Mesodermal cell (in vitro differentiated cells): ENCODE measurements at regions not wholly inside any gene's neighbourhood (a gene's known extent, or its start where the extent isn't known, plus 50 kb on each side); places are given as distances from the start of the nearest gene placed in this dataset.
A peak's percentile ranks its signal among the peaks of the same experiment; 100 is the strongest.

Experiments
- H3K27ac ChIP-seq: 2 replicates; pipeline ENCODE4 v1.7.0; 2013; ENCODE audit warnings: mild to moderate bottlenecking, low read depth, low read length, moderate library complexity; ENCODE audit not compliant: severe bottlenecking
- H3K36me3 ChIP-seq: 2 replicates; pipeline ENCODE4 v1.7.1; 2013; ENCODE audit warnings: mild to moderate bottlenecking, low read length, moderate library complexity; ENCODE audit not compliant: control insufficient read depth, insufficient read depth
- H3K4me1 ChIP-seq: one replicate; pipeline ENCODE4 v1.7.1; 2013; ENCODE audit warnings: mild to moderate bottlenecking, low read length; ENCODE audit not compliant: insufficient read depth, control insufficient read depth, poor library complexity, severe bottlenecking
- H3K4me3 ChIP-seq: 2 replicates; pipeline ENCODE4 v1.7.0; 2013; ENCODE audit warnings: low read length, control low read depth, mild to moderate bottlenecking; ENCODE audit not compliant: insufficient read depth, poor library complexity, severe bottlenecking; ENCODE audit errors: extremely low read depth
- H3K9me3 ChIP-seq: 2 replicates; pipeline ENCODE4 v1.7.1; 2013; ENCODE audit warnings: mild to moderate bottlenecking, low read length, moderate library complexity; ENCODE audit not compliant: control insufficient read depth
- WGBS, 2 experiments: methylation state at CpG; one replicate each; pipeline ENCODE4 v1.1.5; 2013; ENCODE audit warnings: missing lambda C conversion rate in 2 of 2; ENCODE audit not compliant: insufficient coverage in 2 of 2; 5-methylcytosine and 5-hydroxymethylcytosine counted together

DNA sequence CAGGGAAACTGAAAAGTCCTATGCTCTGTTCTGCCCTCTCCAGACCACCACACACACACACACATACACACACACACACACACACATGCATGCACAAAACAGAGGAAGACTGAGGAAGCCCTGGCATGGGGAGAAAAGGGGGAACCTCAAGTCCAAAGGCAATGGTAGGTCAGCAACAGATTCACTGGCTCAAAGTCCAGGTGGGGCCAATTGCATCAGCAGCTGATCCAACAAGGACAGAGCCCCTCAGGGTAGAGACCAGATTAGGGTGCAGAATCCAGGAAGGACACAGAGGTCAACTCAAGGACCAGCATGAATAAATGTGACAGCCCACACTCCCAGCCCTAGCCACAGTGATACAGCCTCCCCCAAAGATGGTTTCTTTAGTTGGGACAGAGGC is 425.0 kb upstream of the SOX5 start:
- no peaks in the 10 kb centered on the region for H3K9me3 ChIP-seq
- no peak overlapping the region for H3K27ac ChIP-seq
- no peaks in the 10 kb centered on the region for H3K36me3 ChIP-seq
- no peaks in the 10 kb centered on the region for H3K4me1 ChIP-seq
- no peak overlapping the region for H3K4me3 ChIP-seq

DNA sequence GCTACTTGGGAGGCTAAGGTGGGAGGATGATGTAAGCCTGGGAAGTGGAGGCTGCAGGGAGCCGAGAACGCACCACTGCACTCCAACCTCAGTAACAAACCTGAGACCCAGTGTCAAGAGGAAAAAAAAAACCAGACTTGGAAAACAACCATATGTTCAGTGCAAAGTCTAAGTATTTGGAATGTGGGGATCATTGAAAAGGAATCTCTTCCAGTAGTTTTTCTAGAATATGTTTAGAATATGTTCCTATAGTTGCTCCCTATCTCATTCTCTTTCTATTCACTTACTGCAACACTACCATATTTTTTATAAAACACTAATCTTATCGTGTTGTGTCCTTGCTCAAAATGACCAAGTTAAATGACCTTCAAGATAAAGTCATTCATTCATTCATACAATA is 423.5 kb upstream of the SOX5 start:
- Histone ChIP-seq H3K9me3 (no peaks in the 10 kb centered on the region), H3K27ac (no peak overlapping the region), H3K36me3 (no peaks in the 10 kb centered on the region), H3K4me1 (no peaks in the 10 kb centered on the region), H3K4me3 (no peak overlapping the region)
- no CpG with 5 or more reads among the region's 3 CpGs for WGBS, 2 experiments

DNA sequence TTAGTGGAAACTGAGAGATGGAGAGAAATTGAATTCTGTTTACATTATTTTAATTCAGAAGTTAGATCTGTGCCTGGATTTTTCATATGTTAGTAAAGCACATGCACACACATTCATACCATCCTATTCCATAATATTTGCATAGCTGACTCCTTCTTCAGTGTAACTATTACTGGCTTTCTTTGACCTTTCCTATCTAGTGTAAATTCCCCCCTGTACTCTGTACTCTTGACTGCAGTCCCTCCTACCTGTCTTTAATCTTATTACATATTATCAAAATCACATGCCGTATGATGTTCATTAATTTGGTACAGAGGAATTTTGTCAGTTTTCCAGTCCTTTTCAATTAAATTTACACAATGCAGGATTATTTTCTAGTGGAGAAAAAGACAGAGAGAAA is 417.0 kb upstream of the SOX5 start:
- Histone ChIP-seq H3K36me3 (no peaks in the 10 kb centered on the region), H3K4me1 (peaks cover 1% of the 10 kb centered on the region), H3K4me3 (no peak overlapping the region), H3K27ac (no peak overlapping the region), H3K9me3 (no peaks in the 10 kb centered on the region)
- WGBS, 2 experiments: no CpG with 5 or more reads among the region's 1 CpG

DNA sequence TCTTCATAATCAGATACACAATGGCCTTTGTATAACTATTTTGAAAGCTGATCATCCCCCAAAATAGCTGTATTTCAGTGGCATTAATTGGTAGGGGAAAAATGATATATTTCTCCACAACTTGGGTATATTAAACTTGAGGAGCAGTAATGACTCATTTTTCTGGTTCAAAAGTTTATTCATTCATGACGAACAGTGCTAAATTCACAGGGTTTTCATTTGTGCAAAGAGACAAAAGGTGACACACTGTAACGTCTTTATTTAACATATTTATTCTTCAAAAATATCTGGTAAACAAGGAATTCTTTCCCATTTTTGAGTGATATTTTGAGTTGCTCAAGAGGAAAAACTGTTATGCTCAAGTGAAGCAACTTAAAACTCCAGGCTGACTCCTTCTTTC is 415.5 kb upstream of the SOX5 start:
- H3K27ac ChIP-seq: no peak overlapping the region
- no peak overlapping the region for H3K4me3 ChIP-seq
- peaks cover 5% of the 10 kb centered on the region for H3K4me1 ChIP-seq
- H3K36me3 ChIP-seq: no peaks in the 10 kb centered on the region
- WGBS, 2 experiments: no CpG with 5 or more reads among the region's 2 CpGs
- H3K9me3 ChIP-seq: no peaks in the 10 kb centered on the region

DNA sequence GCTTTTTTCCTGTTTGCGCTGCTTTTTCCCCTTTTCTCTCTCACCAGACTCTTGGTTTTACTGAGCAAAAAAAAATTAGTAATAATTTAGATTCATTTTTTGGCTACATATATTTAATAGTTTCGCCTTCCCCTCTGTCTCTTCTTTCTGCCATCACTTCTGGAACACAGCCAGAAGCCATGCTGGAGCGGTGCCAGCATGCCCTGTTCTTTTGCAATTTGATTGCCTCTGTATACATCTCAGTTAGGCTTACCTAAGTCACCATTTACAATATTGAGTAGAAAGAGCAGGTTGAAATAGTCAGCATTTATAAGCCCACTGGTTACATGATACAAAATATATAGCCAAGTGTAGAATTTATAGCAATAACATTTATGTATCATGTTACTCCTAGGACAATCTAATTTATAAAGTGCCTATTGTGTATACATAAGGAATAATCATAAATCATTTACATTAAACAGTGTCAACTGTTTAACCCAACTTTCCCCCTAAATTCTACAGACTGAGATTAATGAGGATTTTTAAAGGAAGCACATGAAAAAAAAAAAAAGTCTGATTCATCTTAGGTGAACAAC is 413.8 kb upstream of the SOX5 start:
- H3K4me1 ChIP-seq: peaks cover 5% of the 10 kb centered on the region
- H3K4me3 ChIP-seq: no peak overlapping the region
- 80% methylated on average over 1 of the region's 3 CpGs; no CpG with 5 or more reads in 1 of the 2 experiments for WGBS, 2 experiments
- no peaks in the 10 kb centered on the region for H3K36me3 ChIP-seq
- H3K9me3 ChIP-seq: no peaks in the 10 kb centered on the region
- no peak overlapping the region for H3K27ac ChIP-seq

DNA sequence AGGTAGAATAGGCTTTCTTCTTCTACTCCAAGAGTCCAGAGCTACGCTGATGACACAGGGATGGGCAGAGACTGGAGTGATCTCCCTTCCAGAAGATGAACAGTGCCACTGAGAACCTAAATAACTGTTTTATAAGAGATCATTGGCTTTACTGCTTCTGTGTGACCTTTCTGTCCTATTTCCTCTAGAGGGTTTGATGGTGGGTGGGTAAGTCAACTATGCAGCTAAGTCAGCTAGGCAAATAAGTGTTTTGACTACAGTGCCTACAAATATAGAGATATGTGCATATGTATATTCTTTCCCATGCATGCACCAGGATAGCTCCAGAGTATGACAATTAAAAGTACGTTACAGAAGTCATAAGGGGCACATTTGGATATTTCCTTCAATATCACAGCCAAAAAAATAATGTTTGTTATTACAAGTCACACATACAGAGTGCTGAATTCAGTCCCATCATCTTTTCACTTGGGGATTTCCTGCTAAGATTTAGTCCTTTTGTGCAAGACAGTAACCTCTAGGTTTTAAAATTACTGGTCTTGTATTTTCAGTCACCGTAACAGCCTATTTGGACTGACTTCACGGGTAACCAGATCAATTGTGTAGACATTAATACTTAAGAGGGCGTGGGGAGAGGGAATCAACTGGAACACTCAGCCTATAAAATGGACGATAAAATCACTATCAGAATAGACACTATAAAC is 412.6 kb upstream of the SOX5 start:
- H3K36me3 ChIP-seq: no peaks in the 10 kb centered on the region
- H3K9me3 ChIP-seq: no peaks in the 10 kb centered on the region
- no peak overlapping the region for H3K4me3 ChIP-seq
- peaks cover 5% of the 10 kb centered on the region for H3K4me1 ChIP-seq
- no peak overlapping the region for H3K27ac ChIP-seq
- WGBS, 2 experiments: 92 to 100% methylated on average over 3 to 5 of the region's 6 CpGs

DNA sequence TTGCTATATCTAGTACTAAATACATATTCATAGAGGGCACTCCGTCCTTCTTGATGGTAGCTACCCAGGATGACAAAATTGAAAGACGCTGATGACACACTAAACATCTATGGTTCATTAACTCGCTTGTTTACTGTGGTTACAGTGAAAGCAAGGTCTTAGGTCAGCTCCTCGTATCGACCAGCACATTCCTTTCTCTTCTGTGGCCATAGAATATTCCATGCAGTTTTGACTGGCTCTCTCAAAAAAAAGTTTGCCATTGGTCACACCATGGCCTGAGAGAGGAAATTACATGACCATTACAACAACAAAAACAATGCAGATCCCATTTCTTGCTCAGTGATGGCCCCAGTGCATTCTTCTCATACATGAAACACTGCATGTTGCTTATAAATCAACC is 411.4 kb upstream of the SOX5 start:
- Histone ChIP-seq H3K27ac (peak overlapping the region; percentile 46), H3K36me3 (no peaks in the 10 kb centered on the region), H3K9me3 (no peaks in the 10 kb centered on the region), H3K4me3 (no peak overlapping the region), H3K4me1 (peaks cover 5% of the 10 kb centered on the region)
- 66 to 76% methylated on average over 4 to 5 of the region's 5 CpGs for WGBS, 2 experiments

DNA sequence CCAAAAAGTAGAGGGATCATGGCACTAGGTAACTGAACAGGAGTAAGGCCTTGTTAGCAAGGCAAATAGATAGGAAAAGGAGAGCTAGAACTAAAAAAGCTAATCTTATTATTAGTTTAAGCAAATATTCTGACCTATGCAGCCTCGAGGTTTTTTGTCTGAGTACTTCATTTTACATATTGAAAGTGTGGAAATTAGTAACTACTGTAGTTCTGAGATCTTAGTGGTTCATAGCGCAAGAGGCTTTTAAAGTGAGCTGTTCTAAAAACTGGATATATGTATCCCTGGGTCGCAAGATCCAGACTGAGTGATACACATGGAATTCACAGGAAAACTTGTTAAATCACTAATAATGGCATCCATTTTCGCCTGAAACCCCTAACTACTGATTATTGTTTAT is 411.0 kb upstream of the SOX5 start:
- Histone ChIP-seq H3K9me3 (no peaks in the 10 kb centered on the region), H3K27ac (peak overlapping the region; percentile 47), H3K4me1 (peaks cover 5% of the 10 kb centered on the region), H3K4me3 (no peak overlapping the region), H3K36me3 (no peaks in the 10 kb centered on the region)
- 93 to 100% methylated on average over 1 to 2 of the region's 4 CpGs for whole genome bisulfite sequencing, 2 experiments

DNA sequence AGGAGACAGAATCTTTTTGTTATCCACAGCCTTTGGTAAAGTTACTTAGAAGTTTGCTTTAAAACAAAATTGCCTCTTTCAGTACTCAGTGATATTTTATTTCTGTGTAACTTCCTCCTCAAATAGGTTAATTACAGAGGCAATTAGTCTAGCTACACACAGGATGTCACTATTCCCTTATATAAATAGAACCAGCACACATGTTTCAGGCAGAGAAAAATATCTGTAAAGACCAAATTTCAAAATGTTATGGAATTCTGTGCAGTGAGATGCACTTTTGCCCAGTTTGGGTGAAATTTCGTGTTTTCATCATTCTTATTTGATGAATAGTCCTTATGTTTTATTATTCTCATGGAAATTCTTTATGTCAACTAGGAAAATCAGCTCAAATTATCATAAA is 410.6 kb upstream of the SOX5 start:
- WGBS, 2 experiments: no CpG with 5 or more reads among the region's 1 CpG
- H3K36me3 ChIP-seq: no peaks in the 10 kb centered on the region
- peaks cover 5% of the 10 kb centered on the region for H3K4me1 ChIP-seq
- peak overlapping the region; percentile 47 for H3K27ac ChIP-seq
- H3K4me3 ChIP-seq: no peak overlapping the region
- H3K9me3 ChIP-seq: no peaks in the 10 kb centered on the region

DNA sequence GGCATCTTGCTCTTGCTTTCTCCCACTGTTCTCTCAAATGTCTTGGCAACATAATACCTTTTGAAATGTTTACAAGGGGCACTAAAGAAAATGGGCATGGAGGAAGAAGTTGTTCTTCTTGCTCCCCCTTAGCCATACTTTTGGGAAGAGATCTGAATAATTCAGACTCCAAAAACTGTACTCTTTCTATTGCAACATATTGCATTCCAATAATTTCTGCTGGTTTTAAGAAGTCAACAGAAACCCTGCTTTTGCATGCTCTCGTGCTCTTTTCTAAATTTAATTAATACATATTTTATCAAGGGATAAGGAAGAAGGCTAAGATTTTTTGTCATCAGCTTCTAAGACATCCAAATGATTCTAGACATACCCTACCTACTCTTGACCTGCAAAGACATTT is 409.9 kb upstream of the SOX5 start:
- Histone ChIP-seq H3K27ac (no peak overlapping the region), H3K4me1 (peaks cover 5% of the 10 kb centered on the region), H3K4me3 (no peak overlapping the region), H3K36me3 (no peaks in the 10 kb centered on the region), H3K9me3 (no peaks in the 10 kb centered on the region)
- WGBS, 2 experiments: no CpG with 5 or more reads among the region's 1 CpG

DNA sequence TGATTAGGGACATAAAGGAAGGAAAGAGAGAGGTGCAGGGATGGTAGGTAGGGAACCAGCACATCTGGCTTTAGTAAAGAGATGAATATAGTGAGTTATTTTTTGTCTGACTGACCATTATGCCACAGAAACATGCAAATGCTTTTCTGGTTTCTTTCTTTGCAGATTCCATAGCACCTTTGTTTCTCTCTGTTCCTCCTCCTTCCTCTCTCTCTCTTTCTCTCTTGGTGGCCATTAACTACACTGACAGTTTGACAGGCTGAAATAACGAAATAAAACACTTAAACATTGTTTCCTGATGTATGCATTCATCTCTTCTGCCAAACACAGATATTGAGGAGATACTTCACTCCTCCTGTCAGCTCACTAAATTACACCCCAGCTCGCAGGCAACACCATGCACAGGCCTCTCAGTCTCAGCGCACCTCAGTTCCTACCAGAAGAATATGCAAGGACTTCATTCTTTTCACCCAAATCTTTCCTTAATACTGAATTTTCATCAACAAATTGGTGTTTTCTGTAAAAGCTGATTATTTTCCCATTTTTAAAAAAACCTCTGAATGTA is 406.9 kb upstream of the SOX5 start:
- Histone ChIP-seq H3K9me3 (no peaks in the 10 kb centered on the region), H3K4me1 (peaks cover 2% of the 10 kb centered on the region), H3K4me3 (no peak overlapping the region), H3K27ac (no peak overlapping the region), H3K36me3 (no peaks in the 10 kb centered on the region)
- WGBS, 2 experiments: 62 to 75% methylated on average over 1 to 3 of the region's 3 CpGs
